NT2/D1 (cell line): ENCODE measurements at regions not wholly inside any gene's neighbourhood (a gene's known extent, or its start where the extent isn't known, plus 50 kb on each side); places are given as distances from the start of the nearest gene placed in this dataset.
"Not testable (repeated sequence)": the region's sequence is repeated elsewhere in the genome, so short reads cannot be mapped to it uniquely, and the experiment has no call there.

Source experiments
- DNase-seq: peaks from one replicate; pipeline ENCODE4 v3.0.0-alpha.2; 2011; ENCODE audit warnings: low read depth, low spot score
- H3K27me3 ChIP-seq: 2 replicates; pipeline ENCODE4 v1.6.0; 2011; ENCODE audit warnings: mild to moderate bottlenecking; ENCODE audit not compliant: insufficient read length, insufficient read depth
- H3K36me3 ChIP-seq: 2 replicates; pipeline ENCODE4 v1.6.1; 2011; ENCODE audit warnings: mild to moderate bottlenecking, low read length, mixed read lengths; ENCODE audit not compliant: insufficient read depth, insufficient read length
- H3K4me1 ChIP-seq: 2 replicates; pipeline ENCODE4 v1.5.1; 2011; ENCODE audit not compliant: insufficient read depth, insufficient read length
- H3K4me3 ChIP-seq: 2 replicates; pipeline ENCODE4 v1.5.1; 2011; ENCODE audit warnings: low read depth; ENCODE audit not compliant: insufficient read length
- H3K9ac ChIP-seq: 2 replicates; pipeline ENCODE4 v1.6.0; 2011; ENCODE audit warnings: low read depth; ENCODE audit not compliant: insufficient read length
- H3K9me3 ChIP-seq: 2 replicates; pipeline ENCODE4 v1.5.1; 2011; ENCODE audit warnings: mild to moderate bottlenecking, low read length; ENCODE audit not compliant: insufficient read depth
- SUZ12 ChIP-seq: IDR thresholded peaks from 2 replicates; pipeline ENCODE4 v1.6.1; 2011; ENCODE audit not compliant: insufficient read length, insufficient read depth; ENCODE audit errors: extremely low read depth
- YY1 ChIP-seq: IDR thresholded peaks from 2 replicates; pipeline ENCODE4 v1.6.1; 2011; ENCODE audit not compliant: insufficient read length, insufficient read depth
- ZNF274 ChIP-seq: IDR thresholded peaks from 2 replicates; pipeline ENCODE4 v1.6.1; 2011; ENCODE audit warnings: mild to moderate bottlenecking, low read depth, low read length

- not testable (repeated sequence) for H3K4me1 ChIP-seq, H3K36me3 ChIP-seq, H3K4me3 ChIP-seq, DNase-seq, H3K9ac ChIP-seq, H3K9me3 ChIP-seq, H3K27me3 ChIP-seq
These were observed 72.8 kb upstream of the IKBKE start for GRCh38 chr1:206397501-206397900.

GRCh38 chr1:206398261-206398660 lies 72.0 kb upstream of the IKBKE start:
- not testable (repeated sequence) for H3K9me3 ChIP-seq, H3K36me3 ChIP-seq, H3K27me3 ChIP-seq, DNase-seq, H3K9ac ChIP-seq, H3K4me1 ChIP-seq, H3K4me3 ChIP-seq

- H3K27me3 ChIP-seq, H3K36me3 ChIP-seq, DNase-seq, H3K9ac ChIP-seq, H3K9me3 ChIP-seq, H3K4me3 ChIP-seq, H3K4me1 ChIP-seq: not testable (repeated sequence)
These were observed 66.5 kb upstream of the IKBKE start for GRCh38 chr1:206403612-206404307.

GRCh38 chr1:206404309-206405027 lies 65.8 kb upstream of the IKBKE start:
- H3K9ac ChIP-seq, H3K4me1 ChIP-seq, H3K27me3 ChIP-seq, H3K9me3 ChIP-seq, DNase-seq, H3K4me3 ChIP-seq, H3K36me3 ChIP-seq: not testable (repeated sequence)

- not testable (repeated sequence) for H3K4me1 ChIP-seq, H3K4me3 ChIP-seq, H3K9ac ChIP-seq, H3K9me3 ChIP-seq, H3K36me3 ChIP-seq, DNase-seq, H3K27me3 ChIP-seq
These were observed 65.0 kb upstream of the IKBKE start for GRCh38 chr1:206405282-206405681.

- not testable (repeated sequence) for H3K36me3 ChIP-seq, H3K4me3 ChIP-seq, H3K9me3 ChIP-seq, H3K4me1 ChIP-seq, H3K27me3 ChIP-seq, DNase-seq, H3K9ac ChIP-seq
These were observed 61.6 kb upstream of the IKBKE start for GRCh38 chr1:206408371-206409288.

GRCh38 chr1:206411321-206411720 lies 59.0 kb upstream of the IKBKE start:
- Histone ChIP-seq H3K9me3 (no peaks in the 10 kb centered on the region), H3K4me3 (no peak overlapping the region), H3K9ac (no peak overlapping the region), H3K36me3 (peaks cover 15% of the 10 kb centered on the region), H3K4me1 (no peaks in the 10 kb centered on the region), H3K27me3 (no peaks in the 10 kb centered on the region)
- no peak for DNase-seq
- TF ChIP-seq SUZ12 (no peak), ZNF274 (no peak), YY1 (no peak)

GRCh38 chr1:206415942-206416341 lies 54.3 kb upstream of the IKBKE start:
- no peak overlapping the region for H3K4me3 ChIP-seq
- H3K9ac ChIP-seq, result no peak overlapping the region
- no peaks in the 10 kb centered on the region for H3K9me3 ChIP-seq
- DNase-seq, result no peak
- H3K36me3 ChIP-seq, result peaks cover 23% of the 10 kb centered on the region
- TF ChIP-seq YY1, result no peak
- TF ChIP-seq SUZ12, result no peak
- no peak for TF ChIP-seq ZNF274
- H3K4me1 ChIP-seq, result peaks cover 4% of the 10 kb centered on the region
- no peaks in the 10 kb centered on the region for H3K27me3 ChIP-seq
